ENCODE measurements at regions not wholly inside any gene's neighbourhood (a gene's known extent, or its start where the extent isn't known, plus 50 kb on each side); places are given as distances from the start of the nearest gene placed in this dataset.

DNA sequence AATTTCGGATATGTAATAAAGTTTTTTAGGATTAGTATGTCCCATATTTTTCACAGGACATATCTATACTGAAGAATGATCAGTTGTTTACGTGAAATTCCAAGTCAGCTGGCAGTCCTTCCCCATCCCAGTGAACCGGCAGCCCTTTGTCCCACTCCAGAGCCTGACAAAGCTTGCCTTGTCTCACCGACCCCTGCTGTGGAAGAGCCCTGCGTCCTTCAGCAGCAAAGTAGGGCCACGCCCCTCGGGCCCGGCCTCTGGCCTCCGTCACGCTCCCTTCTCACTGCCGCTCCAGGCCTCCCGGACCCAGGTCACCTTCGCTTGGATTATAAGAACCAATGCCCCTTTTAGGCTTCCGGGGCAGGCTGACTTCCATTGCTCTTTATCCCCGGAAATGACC, 89.8 kb upstream of the TGIF1 start:
- DNase-seq: no peak

DNA sequence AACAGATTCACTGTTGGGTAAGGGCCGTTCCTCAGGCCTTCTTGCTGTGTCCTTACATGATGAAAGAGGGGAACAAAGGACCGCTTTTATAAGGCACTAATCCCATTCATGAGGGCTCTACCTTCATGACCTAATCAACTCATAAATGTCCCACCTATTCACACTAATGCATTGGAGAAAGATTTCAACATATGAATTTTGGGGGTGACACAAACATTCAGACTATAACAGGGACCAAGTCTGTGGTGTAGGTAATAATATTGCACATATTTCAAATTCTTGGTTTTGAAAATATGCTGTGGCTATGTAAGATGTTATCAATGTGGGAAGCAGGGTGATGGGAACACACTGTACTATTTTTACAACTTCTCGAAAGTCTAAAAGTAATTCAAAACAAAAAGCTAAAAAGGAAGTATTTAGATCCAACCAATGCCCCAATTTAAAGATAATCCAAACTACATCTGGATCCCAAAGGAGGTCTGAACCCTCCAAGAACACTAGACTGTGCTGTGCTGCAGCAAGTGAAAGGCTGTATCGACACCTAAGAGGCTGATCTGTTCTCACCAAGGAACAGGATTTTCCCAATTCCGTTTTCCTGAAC, 82.4 kb upstream of the TGIF1 start:
- DNase-seq: no peak

DNA sequence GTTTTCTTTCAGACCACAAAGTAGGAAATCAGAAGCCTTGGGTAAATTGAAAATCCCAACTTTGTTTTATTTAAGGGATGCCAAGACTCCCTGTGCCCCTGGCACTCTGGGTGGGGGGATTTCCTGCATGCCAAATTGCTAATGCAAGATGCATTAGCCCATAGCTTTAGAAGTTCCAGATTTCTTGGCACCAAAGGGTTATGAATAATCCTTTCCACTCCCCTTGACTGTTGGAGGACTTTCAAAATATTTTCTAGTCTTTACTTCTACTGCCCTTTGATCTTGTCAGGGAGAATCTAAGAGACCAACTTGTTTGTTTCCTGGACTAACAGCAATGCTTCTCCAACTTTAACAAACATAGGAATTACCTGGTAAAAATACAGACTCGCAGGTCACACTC, 81.8 kb upstream of the TGIF1 start:
- peak; percentile 11 to 52 for DNase-seq

DNA sequence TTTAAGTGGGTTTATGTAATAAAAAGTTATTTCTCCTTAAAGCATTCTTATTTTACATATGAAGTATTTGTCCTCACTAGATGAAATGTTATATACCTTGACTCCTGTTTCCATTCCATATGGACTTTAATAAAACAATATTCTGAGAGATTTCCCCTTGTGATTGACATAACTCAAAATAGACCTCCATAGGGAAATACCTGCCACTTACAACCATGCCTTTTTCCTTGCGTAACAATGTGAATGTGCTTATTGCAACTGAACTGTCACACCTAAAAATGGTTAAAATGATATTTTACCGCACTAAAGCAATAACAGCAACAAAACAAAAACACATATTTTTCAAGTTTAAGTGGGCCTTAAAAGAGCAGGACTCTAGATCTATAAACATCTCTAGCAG, 70.3 kb upstream of the TGIF1 start:
- DNase-seq: no peak

DNA sequence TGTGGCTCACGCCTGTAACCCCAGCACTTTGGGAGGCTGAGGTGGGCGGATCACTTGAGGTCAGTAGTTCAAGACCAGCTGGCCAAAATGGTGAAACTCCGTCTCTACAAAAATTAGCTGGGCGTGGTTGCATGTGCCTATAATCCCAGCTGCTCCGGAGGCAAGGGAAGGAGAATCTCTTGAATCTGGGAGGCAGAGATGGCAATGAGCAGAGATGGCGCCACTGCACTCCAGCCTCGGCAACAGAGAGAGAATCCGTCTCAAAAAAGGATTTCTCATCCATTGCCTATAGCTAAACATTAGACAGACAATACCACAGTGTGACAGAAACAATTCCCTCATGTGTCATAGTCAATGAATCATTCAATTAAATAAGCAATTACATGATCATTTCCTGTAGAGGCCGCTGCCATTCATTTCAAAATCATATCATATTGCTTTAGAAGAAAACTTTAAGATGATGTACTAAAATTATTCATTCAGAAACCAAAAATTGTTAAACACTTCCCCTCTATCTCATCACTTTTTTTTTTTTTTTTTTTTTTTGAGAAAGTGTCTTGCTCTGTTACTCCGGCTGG, 69.5 kb upstream of the TGIF1 start:
- no peak for DNase-seq

DNA sequence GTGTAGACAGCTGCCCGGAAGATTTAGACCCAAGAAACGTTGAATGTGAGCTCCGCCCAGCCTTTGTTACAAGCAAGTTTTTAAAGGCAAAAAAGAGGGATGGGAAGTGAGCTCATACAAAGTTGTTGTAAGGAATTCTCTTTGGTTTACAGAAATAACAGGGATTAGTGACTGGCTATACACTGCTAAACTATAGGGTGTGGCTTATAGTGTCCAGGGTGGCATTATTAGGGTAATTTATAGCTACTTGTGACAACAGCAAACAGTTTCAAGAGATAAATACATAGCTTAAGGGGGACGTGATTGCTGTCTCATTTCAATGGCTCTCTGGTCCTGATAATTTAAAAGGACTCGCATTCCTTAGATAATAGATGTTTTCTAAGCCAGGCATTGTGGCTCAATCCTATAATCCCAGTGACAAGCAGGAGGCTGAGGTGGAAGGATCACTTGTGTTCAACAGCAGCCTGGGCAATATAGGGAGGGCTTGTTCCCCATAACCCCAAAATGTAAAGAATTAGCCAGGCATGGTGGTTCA, 66.5 kb upstream of the TGIF1 start:
- no peak for DNase-seq

DNA sequence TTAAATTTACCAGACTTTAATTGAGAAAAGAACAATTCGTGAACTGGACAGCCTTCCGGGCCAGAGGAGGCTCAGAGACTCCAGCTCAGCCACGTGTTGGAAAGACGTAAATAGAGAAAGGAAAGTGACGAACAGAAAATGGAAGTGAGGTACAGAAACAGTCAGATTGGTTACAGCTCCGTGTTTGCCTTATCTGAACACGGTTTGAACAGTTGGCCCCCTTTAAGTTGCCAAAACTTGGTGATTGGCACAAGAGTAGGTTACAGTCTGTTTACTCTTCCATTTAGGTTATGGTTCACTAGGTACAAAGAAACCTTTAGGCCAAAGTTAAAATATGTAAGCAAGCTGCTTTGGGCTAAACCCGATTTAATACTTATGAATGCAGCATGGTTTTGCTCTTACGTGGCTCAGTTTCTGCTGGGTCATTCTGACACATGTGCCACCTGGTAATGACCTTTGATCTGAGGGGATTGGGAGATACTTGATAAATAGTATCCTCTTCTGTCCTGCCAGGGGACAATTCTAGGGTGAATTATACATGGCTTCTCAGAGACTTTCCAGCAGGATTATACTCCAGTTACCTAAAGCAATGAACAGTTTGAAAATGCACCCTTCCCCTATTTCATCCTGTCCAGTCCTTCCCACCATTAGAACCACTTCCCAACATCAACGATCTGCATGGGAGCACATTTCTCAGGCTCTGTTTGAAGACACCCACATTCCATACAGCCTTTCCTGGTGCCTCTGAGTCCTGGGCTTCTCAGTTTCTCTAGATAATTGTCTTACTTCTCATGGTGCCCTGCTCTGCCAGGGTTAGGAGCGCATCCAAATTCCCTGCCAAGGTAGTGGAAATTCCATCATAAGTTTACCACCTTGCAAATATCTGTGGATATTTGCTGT, 65.1 kb upstream of the TGIF1 start:
- DNase-seq: peak in 1 of 2 experiments; percentile 29

DNA sequence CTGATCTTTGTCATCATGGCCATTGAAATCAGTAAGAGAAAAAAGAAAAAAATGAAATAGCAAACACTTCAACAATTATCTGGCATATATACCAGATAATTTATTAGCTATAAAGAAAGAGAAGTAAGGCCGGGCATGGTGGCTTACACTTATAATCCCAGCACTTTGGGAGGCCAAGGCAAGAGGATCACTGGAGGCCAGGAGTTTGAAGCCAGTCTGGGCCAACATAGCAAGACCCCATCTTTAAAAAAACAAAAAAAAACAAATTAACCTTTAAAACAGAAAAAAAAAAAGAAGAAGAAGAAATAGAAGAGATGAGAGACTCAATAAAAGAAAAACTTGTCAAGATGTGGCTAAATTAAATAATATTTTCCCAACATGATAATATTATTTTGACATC, 61.6 kb upstream of the TGIF1 start:
- DNase-seq: no peak

DNA sequence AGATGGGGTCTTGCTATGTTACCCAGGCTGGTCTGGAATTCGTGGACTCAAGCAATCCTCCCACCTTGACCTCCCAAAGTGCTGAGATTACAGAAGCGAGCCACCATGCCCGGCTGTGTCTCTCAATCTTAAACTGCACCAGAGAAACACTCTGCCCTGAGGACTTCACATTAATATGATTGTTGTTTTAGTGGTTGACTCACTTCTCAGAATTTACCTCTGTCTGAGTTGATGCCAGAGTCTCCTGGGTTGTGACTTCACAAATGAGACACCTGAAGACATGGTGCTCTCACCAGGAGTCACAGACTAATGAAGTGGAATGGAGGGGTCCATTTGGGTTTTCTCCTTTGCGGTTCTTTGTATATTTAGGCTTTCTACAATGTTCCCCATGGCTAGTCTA, 61.0 kb upstream of the TGIF1 start:
- DNase-seq: no peak

DNA sequence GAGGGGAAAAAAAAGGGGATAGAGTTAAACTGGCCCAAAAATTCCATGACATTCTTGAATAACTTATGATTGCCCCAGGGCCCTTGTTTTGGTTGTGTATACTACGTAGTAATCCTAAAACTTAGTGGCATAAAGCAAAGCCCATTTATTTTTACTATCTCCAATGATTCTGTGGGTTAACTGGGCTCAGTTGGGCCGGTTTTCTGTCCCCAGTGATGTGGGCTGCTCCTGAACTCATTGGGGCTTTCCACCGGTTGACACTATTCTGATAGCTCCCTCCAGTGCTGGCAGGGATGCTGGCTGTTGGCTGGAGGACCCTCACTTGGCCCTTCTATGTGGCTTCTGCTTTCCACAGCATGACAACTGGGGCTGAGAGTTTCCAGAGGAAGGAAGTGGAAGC, 60.0 kb upstream of the TGIF1 start:
- DNase-seq: no peak

DNA sequence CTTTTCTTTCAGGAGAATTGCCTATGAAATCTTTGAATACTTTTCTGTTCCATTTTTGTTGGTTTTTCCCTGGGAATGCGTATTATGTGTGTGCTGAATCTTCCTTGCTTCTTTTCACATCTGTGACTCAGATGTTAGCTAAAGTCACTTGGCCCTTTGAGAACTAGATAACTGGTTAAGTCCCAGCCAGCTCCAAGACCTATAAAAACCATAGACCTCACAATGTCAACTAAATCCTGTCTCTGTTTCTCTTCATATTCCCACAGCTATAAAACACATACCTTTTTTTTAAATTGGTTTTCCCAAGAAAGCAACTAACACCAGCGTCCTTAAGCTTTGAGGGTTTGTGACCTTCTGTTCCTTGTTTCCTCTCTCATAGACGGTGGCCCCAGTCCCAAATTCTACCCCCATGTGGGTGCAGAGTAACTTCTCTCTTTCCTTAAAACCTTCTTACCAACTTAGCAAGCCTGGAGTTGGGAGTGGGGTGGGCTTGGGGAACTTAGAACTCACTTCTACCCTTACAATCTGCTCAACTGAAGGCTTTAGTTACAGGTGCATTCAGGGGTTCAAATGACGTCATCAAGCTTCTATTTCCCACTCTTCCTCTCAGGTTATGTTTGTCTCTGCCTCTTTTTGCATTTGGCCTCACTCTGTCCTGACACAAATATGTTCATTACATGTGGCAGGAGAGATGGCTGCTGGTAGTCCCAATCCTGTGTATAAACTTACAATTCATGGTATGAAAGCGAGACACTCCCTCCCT, 58.1 kb upstream of the TGIF1 start:
- DNase-seq: no peak

DNA sequence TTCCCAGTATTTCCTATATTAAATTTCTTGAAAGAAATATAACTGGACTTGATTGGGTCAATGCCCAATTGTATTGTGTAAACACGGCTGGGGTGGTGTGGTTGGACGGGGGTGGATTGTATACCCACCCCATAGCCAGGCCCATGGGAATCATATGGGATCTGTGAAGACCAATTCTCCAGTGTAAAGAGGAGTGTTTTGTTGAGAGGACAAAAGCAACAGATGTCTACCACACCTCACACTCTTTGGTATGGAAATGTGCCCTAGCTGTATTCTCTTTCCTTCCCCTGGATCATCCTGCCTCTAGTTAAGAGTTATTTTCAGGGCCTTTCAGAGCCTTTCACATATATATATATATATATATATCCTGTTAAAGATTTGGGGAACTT, 57.5 kb upstream of the TGIF1 start:
- no peak for DNase-seq

DNA sequence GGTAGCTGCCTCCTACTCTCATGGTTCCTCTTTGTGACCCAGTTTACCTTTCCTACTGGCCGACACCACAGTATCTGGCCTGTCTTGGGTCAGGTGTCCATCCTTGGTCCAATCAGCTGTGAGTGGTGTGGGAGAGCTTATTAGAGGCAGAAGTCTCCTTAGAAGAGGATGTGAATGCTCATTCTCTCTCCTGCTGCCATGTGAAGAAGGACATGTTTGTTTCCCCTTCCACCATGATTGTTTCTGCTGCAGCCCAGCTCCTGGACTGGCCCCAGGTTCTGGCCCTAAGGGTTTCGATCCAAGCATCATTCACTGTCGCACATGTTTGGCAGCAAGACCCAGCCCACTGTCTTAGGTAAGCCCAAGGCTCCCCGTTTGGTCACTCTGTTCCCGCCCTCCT, 55.3 kb upstream of the TGIF1 start:
- no peak for DNase-seq

DNA sequence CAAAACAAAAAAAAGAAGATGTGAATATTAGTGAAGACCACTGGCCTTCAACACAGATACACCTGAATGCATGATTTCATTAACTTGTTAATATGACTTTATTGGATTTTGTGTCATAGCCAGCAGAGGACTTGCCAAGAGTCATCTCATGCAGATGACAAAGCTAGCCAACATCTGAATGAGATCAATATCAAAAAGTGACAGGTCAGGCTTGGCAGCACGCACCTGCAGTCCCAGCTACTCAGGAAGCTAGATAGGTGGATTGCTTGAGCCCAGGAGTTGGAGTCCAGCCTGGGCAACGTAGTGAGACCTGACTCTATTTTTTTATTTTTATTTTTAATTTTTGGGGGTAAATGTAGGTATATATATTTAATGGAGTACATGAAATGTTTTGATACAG, 54.5 kb upstream of the TGIF1 start:
- no peak for DNase-seq

DNA sequence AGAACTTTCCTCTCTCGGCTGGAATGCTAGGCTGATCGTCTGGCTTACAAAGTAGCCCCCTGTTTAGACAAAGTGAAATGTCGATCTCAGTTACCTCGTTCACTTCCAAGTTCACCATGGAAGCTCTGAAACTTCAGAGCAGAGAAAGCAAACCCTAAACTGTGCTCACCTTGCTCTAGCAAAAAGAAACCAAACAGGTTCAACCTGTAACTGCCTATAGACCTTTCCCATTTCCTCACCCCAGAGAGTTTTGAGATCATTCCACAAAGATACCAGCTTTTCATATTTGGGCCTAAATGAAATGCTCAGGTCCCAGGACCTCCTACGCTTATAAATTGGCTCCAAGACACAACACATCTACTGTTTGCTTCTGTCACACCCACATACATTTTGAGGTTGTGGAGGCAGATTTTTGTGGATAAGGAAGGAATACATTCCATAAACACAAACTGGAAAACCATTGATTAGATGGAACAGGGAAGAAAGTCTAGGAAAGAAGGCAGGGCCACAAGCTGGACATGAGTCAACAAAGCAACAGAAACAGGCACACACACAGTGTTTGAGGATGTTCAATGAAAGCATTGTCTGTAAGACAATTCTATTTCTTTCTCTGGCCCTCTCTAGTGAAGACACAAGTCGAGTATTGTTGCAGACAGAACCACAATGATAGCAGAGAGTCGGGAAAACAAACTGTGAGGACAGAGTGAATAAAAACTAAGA, 52.8 kb upstream of the TGIF1 start:
- no peak for DNase-seq

DNA sequence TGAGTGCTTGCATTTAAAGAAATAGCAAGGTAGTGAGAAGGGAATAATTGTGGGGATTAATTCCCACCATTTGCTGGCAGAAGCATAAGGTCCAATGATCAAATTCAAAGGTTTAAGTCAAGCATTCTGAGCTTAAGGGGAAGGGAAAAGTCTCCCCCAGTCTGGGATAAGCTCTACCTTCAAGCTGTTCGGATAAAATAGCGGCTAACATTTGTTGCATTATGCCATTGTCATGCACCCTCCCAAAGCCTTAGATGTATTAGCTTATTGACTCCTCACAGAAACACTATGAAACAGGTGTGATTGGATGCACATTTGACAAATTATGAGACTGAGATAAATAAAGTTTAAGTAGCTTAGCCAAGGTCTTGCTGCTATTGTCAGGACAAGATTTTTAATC, 52.2 kb upstream of the TGIF1 start:
- no peak for DNase-seq
